Hepatocyte (in vitro differentiated cells): ENCODE measurements at regions not wholly inside any gene's neighbourhood (a gene's known extent, or its start where the extent isn't known, plus 50 kb on each side); places are given as distances from the start of the nearest gene placed in this dataset.

Experiments
- DNase-seq: peaks from one replicate; pipeline ENCODE4 v3.0.0-alpha.2; 2016; ENCODE audit warnings: low spot score
- H2AFZ ChIP-seq: fragments of 200-600 bp; sonication (generic); 2 replicates; pipeline ENCODE4 v1.6.0; 2016; ENCODE audit warnings: antibody characterized with exemption, mild to moderate bottlenecking
- H3K27ac ChIP-seq: fragments of 200-600 bp; sonication (generic); 2 replicates; pipeline ENCODE4 v1.5.1; 2016; ENCODE audit warnings: mild to moderate bottlenecking
- H3K27me3 ChIP-seq: fragments of 200-600 bp; sonication (generic); 2 replicates; pipeline ENCODE4 v1.6.1; 2016
- H3K36me3 ChIP-seq: fragments of 200-600 bp; sonication (generic); replicated peaks from 2 replicates; pipeline ENCODE4 v1.5.1; 2016; ENCODE audit warnings: low read depth; ENCODE audit not compliant: insufficient read depth
- H3K4me1 ChIP-seq: fragments of 200-600 bp; sonication (generic); 2 replicates; pipeline ENCODE4 v1.5.1; 2016; ENCODE audit warnings: mild to moderate bottlenecking, moderate library complexity; ENCODE audit not compliant: insufficient read depth
- H3K4me2 ChIP-seq: fragments of 200-600 bp; sonication (generic); 2 replicates; pipeline ENCODE4 v1.6.0; 2016
- H3K4me3 ChIP-seq: fragments of 200-600 bp; sonication (generic); 2 replicates; pipeline ENCODE4 v1.5.1; 2016; ENCODE audit warnings: mild to moderate bottlenecking
- H3K79me2 ChIP-seq: fragments of 200-600 bp; sonication (generic); 2 replicates; pipeline ENCODE4 v1.6.0; 2017; ENCODE audit warnings: mild to moderate bottlenecking
- H3K9me2 ChIP-seq: fragments of 200-600 bp; sonication (generic); replicated peaks from 2 replicates; pipeline ENCODE4 v1.6.0; 2017; ENCODE audit warnings: mild to moderate bottlenecking; ENCODE audit not compliant: insufficient read depth
- H3K9me3 ChIP-seq: fragments of 200-600 bp; sonication (generic); 2 replicates; pipeline ENCODE4 v1.5.1; 2016; ENCODE audit warnings: low read depth, mild to moderate bottlenecking
- H4K20me1 ChIP-seq: fragments of 200-600 bp; sonication (generic); 2 replicates; pipeline ENCODE4 v1.6.0; 2016; ENCODE audit warnings: mild to moderate bottlenecking; ENCODE audit not compliant: insufficient read depth, poor library complexity, severe bottlenecking
- EZH2 ChIP-seq: fragments of 200-600 bp; sonication (generic); IDR thresholded peaks from 2 replicates; pipeline ENCODE4 v1.6.1; 2016; ENCODE audit warnings: antibody characterized with exemption, mild to moderate bottlenecking, borderline replicate concordance
- EZH2phosphoT487 ChIP-seq: fragments of 200-600 bp; sonication (generic); IDR thresholded peaks from one replicate; pipeline ENCODE4 v1.6.1; 2018; ENCODE audit warnings: antibody characterized with exemption, mild to moderate bottlenecking, low read depth, moderate library complexity; ENCODE audit not compliant: unreplicated experiment, severe bottlenecking
- WGBS: methylation state at CpG from one replicate; pipeline ENCODE4 v1.1.6; 2016; ENCODE audit warnings: low lambda C conversion rate; ENCODE audit errors: missing lambda C conversion rate; 5-methylcytosine and 5-hydroxymethylcytosine counted together
- TF ChIP-seq, protein P1 (sequence below): fragments of 200-600 bp; sonication (generic); IDR thresholded peaks from 2 replicates; pipeline ENCODE4 v1.5.1; 2016; ENCODE audit warnings: antibody characterized with exemption, mild to moderate bottlenecking; ENCODE audit not compliant: poor library complexity

DNA sequence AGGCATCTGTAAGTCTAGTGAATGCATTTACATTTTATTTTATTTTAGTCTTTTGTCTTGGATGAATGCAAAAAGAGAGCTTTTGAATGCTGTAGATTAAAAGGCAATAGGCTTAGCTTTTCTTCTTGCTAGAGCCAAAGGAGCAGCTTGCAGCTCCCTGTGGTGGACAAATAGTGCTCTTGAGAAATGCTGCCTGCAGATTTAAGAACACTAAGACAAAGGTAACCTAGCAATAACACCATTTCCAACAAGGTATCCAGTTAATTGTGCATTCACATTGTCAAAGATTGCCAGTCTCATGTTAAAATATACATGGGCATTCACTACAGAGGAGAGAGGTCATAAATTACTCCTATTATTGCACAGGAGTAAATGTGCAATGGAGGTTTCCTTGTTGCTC lies 859.2 kb upstream of the PRKX start:
- H2AFZ ChIP-seq, result no peak overlapping the region

DNA sequence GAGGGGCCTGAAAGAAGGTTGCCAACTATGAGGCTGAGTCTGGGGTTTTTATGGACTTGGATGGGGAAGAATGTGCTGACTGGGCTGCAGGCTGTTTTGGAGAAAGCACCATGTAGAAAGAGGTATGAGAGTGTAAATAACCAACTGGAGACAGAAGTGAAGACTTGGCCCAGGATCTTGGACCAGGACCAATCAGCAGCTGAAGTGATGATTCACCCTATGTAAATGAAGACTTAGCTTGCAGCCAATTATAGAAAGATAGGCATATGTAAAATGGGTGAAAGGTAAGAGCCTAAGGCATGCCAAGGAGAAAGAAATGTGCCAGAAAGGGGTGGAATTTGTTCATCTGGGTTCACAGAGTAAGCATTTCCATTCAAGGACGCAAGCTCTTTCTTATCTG lies 856.7 kb upstream of the PRKX start:
- no peaks in the 10 kb centered on the region for H3K79me2 ChIP-seq
- peak; percentile 54 for DNase-seq
- 55% methylated on average over 1 of the region's 1 CpG for WGBS
- TF ChIP-seq, protein P1, sequence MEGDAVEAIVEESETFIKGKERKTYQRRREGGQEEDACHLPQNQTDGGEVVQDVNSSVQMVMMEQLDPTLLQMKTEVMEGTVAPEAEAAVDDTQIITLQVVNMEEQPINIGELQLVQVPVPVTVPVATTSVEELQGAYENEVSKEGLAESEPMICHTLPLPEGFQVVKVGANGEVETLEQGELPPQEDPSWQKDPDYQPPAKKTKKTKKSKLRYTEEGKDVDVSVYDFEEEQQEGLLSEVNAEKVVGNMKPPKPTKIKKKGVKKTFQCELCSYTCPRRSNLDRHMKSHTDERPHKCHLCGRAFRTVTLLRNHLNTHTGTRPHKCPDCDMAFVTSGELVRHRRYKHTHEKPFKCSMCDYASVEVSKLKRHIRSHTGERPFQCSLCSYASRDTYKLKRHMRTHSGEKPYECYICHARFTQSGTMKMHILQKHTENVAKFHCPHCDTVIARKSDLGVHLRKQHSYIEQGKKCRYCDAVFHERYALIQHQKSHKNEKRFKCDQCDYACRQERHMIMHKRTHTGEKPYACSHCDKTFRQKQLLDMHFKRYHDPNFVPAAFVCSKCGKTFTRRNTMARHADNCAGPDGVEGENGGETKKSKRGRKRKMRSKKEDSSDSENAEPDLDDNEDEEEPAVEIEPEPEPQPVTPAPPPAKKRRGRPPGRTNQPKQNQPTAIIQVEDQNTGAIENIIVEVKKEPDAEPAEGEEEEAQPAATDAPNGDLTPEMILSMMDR, result no peak
- no peak for TF ChIP-seq EZH2phosphoT487
- no peak for TF ChIP-seq EZH2
- H3K9me2 ChIP-seq, result no peaks in the 10 kb centered on the region
- no peaks in the 10 kb centered on the region for H3K9me3 ChIP-seq
- H3K4me1 ChIP-seq, result no peaks in the 10 kb centered on the region
- H3K4me3 ChIP-seq, result no peak overlapping the region
- H2AFZ ChIP-seq, result no peak overlapping the region
- peak overlapping the region; percentile 44 for H3K27ac ChIP-seq
- H3K36me3 ChIP-seq, result no peaks in the 10 kb centered on the region
- peak overlapping the region; percentile 5 for H3K4me2 ChIP-seq
- H4K20me1 ChIP-seq, result no peaks in the 10 kb centered on the region
- H3K27me3 ChIP-seq, result no peaks in the 10 kb centered on the region

More for the DNA sequence above, 859.2 kb upstream of the PRKX start:
- TF ChIP-seq EZH2, result no peak
- no peak for TF ChIP-seq EZH2phosphoT487
- TF ChIP-seq, protein P1, result no peak
- no peak overlapping the region for H3K4me2 ChIP-seq
- no peaks in the 10 kb centered on the region for H3K79me2 ChIP-seq
- H4K20me1 ChIP-seq, result no peaks in the 10 kb centered on the region
- H3K4me3 ChIP-seq, result no peak overlapping the region
- no peak for DNase-seq
- H3K9me2 ChIP-seq, result no peaks in the 10 kb centered on the region
- no peak overlapping the region for H3K27ac ChIP-seq
- no peaks in the 10 kb centered on the region for H3K4me1 ChIP-seq
- H3K9me3 ChIP-seq, result no peaks in the 10 kb centered on the region
- no peaks in the 10 kb centered on the region for H3K27me3 ChIP-seq
- no peaks in the 10 kb centered on the region for H3K36me3 ChIP-seq

DNA sequence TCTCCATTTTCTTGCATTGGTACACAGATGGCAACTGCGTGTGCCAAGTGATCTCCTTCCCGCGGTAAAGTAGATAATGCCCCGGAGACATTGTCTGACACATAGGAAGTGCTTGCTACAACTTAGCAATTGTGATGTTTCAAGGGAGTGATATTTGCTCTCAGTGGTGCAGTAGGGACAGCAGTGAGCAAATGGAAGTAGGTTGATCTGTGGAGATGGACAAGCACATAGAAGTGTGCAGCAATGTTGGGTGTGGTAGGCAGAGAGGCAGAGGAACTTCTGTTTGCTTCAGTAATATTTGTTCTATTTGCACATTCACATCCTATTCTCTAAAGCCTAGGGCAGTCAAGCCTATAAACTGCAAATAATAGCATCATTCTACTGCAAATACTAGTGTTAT lies 846.7 kb upstream of the PRKX start:
- H3K27me3 ChIP-seq, result no peaks in the 10 kb centered on the region
- H3K4me3 ChIP-seq, result no peak overlapping the region
- no peaks in the 10 kb centered on the region for H3K36me3 ChIP-seq
- H3K9me2 ChIP-seq, result no peaks in the 10 kb centered on the region
- no peak overlapping the region for H2AFZ ChIP-seq
- no peaks in the 10 kb centered on the region for H3K4me1 ChIP-seq
- H4K20me1 ChIP-seq, result no peaks in the 10 kb centered on the region
- WGBS, result 91% methylated on average over 4 of the region's 4 CpGs
- TF ChIP-seq EZH2phosphoT487, result no peak
- TF ChIP-seq, protein P1, result no peak
- TF ChIP-seq EZH2, result no peak
- no peak for DNase-seq
- no peak overlapping the region for H3K27ac ChIP-seq
- H3K4me2 ChIP-seq, result no peak overlapping the region
- no peaks in the 10 kb centered on the region for H3K79me2 ChIP-seq
- H3K9me3 ChIP-seq, result no peaks in the 10 kb centered on the region

DNA sequence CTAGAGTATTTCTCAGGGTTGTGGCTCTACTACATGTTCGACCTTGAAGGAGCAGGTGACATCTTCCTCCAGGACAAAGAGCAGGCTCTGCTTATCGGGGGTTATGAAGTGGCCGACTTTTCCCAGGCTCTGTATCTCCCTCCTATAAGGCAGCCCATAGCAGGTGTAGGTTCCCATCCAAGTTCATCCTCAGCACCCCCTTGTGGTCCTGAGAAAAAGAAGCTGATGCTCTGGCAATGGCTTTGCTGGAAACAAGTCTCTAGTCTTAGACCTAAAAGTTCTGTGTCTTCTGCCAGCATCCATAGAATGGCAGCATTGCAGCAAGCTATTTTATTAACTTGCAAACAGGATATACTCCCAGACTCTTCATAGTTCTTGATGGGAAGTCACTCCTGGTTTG lies 836.6 kb upstream of the PRKX start:
- no peaks in the 10 kb centered on the region for H4K20me1 ChIP-seq
- H3K36me3 ChIP-seq, result no peaks in the 10 kb centered on the region
- H3K9me2 ChIP-seq, result no peaks in the 10 kb centered on the region
- H3K27me3 ChIP-seq, result no peaks in the 10 kb centered on the region
- DNase-seq, result peak; percentile 16
- no peak overlapping the region for H3K4me2 ChIP-seq
- no peaks in the 10 kb centered on the region for H3K4me1 ChIP-seq
- H2AFZ ChIP-seq, result no peak overlapping the region
- no peak overlapping the region for H3K27ac ChIP-seq
- no peak overlapping the region for H3K4me3 ChIP-seq
- TF ChIP-seq EZH2phosphoT487, result no peak
- no peak for TF ChIP-seq EZH2
- TF ChIP-seq, protein P1, result peak; percentile 21
- H3K79me2 ChIP-seq, result no peaks in the 10 kb centered on the region
- H3K9me3 ChIP-seq, result no peaks in the 10 kb centered on the region
- 66% methylated on average over 3 of the region's 3 CpGs for WGBS
